Caco-2 (cell line): ENCODE measurements at regions not wholly inside any gene's neighbourhood (a gene's known extent, or its start where the extent isn't known, plus 50 kb on each side); places are given as distances from the start of the nearest gene placed in this dataset.

ENCODE experiments used
- BruUV-seq: library from RNA; stranded (reverse); fragments of 400-500 nt; replicated peaks from 2 replicates; lab custom pipeline; 2021; lab: Mats Ljungman, UMichigan
- CTCF ChIA-PET: fragments of 300-600 bp; sonication (Branson Sonifier 250); formaldehyde crosslinking; loops from one replicate; lab custom pipeline; 2022; ENCODE audit warnings: antibody characterized with exemption; lab: Charles Lee
- POLR2A ChIA-PET: fragments of 300-600 bp; sonication (Branson Sonifier 250); formaldehyde crosslinking; loops from one replicate; lab custom pipeline; 2022; ENCODE audit warnings: antibody characterized with exemption; lab: Charles Lee
- DNase-seq, 2 experiments: peaks; one replicate each; pipeline versions ENCODE4 v3.0.0 to v3.0.0-alpha.2; 2020 to 2022
- H3K27me3 ChIP-seq: replicated peaks from 2 replicates; pipeline ENCODE4 v1.6.0; 2011; ENCODE audit warnings: low read length; ENCODE audit not compliant: control insufficient read depth, insufficient read depth
- H3K36me3 ChIP-seq: 2 replicates; pipeline ENCODE4 v1.5.1; 2011; ENCODE audit warnings: low read length; ENCODE audit not compliant: control insufficient read depth, insufficient read depth
- H3K4me1 ChIP-seq: fragments of 250-450 bp; sonication (Bioruptor Pico); 2 replicates; pipeline ENCODE4 v1.5.1; 2020; ENCODE audit warnings: mild to moderate bottlenecking
- H3K4me3 ChIP-seq: 2 replicates; pipeline ENCODE4 v1.5.1; 2011; ENCODE audit warnings: low read depth, mild to moderate bottlenecking, control low read depth, low read length
- H3K9me3 ChIP-seq: fragments of 250-450 bp; sonication (Bioruptor Pico); 2 replicates; pipeline ENCODE4 v1.5.1; 2020; ENCODE audit warnings: mild to moderate bottlenecking, moderate library complexity
- H3K27ac Mint-ChIP-seq: one replicate; pipeline ENCODE4 v1.8.0; 2022; ENCODE audit warnings: mixed read lengths; ENCODE audit not compliant: unreplicated experiment
- H3K27me3 Mint-ChIP-seq: one replicate; pipeline ENCODE4 v1.8.0; 2022; ENCODE audit warnings: mixed read lengths; ENCODE audit not compliant: insufficient read depth, unreplicated experiment
- H3K36me3 Mint-ChIP-seq: one replicate; pipeline ENCODE4 v1.8.0; 2022; ENCODE audit warnings: mild to moderate bottlenecking, mixed read lengths; ENCODE audit not compliant: insufficient read depth, unreplicated experiment
- H3K4me1 Mint-ChIP-seq: one replicate; pipeline ENCODE4 v1.8.0; 2022; ENCODE audit warnings: low read depth, mixed read lengths; ENCODE audit not compliant: unreplicated experiment
- H3K4me3 Mint-ChIP-seq: one replicate; pipeline ENCODE4 v1.8.0; 2022; ENCODE audit warnings: mild to moderate bottlenecking, moderate library complexity, mixed read lengths; ENCODE audit not compliant: unreplicated experiment
- H3K9me3 Mint-ChIP-seq: one replicate; pipeline ENCODE4 v1.8.0; 2022; ENCODE audit warnings: mixed read lengths; ENCODE audit not compliant: unreplicated experiment
- CTCF ChIP-seq, 2 experiments: fragments of 200-600 bp in 1 of 2; IDR thresholded peaks; 1 replicate in 1 of 2; 2 replicates in 1 of 2; pipeline versions ENCODE4 v1.5.1 to v1.8.0; 2011 to 2022; ENCODE audit warnings: antibody characterized with exemption in 1 of 2, control low read depth in 1 of 2, inconsistent platforms in 1 of 2, low read depth in 1 of 2, low read length in 1 of 2, mild to moderate bottlenecking in 1 of 2, moderate library complexity in 1 of 2; ENCODE audit not compliant: insufficient read depth in 1 of 2, severe bottlenecking in 1 of 2, unreplicated experiment in 1 of 2
- intact Hi-C: fragments of 100-400 bp; cut with micrococcal nuclease; formaldehyde crosslinking; loops from one replicate; pipeline ENCODE4 v1.10.0; 2022; ENCODE audit not compliant: unreplicated experiment

- H3K27me3 Mint-ChIP-seq = no peaks in the 10 kb centered on the region
- intact Hi-C loops = no loop called here
- H3K4me1 Mint-ChIP-seq = no peaks in the 10 kb centered on the region
- H3K27ac Mint-ChIP-seq = no peak overlapping the region
- Histone ChIP-seq H3K4me1 (no peaks in the 10 kb centered on the region), H3K36me3 (no peaks in the 10 kb centered on the region), H3K27me3 (no peaks in the 10 kb centered on the region), H3K9me3 (no peaks in the 10 kb centered on the region), H3K4me3 (no peak overlapping the region)
- ChIA-PET POLR2A (no interaction called here), CTCF (no interaction called here)
- no peak overlapping the region for H3K4me3 Mint-ChIP-seq
- H3K9me3 Mint-ChIP-seq = no peaks in the 10 kb centered on the region
- BruUV-seq = no TSS peak
- no peak for DNase-seq
- no peaks in the 10 kb centered on the region for H3K36me3 Mint-ChIP-seq
- TF ChIP-seq CTCF (IDR thresholded peaks at IDR 0.05; ENCODE audit: insufficient read depth in 1 of 2, low read depth in 1 of 2, low read length in 1 of 2, severe bottlenecking in 1 of 2, unreplicated experiment in 1 of 2) = no peak
Measured at GRCh38 chr10:36488579-36488978, 636.8 kb upstream of the ANKRD30A start.

- no peak for TF ChIP-seq CTCF (IDR thresholded peaks at IDR 0.05; ENCODE audit: insufficient read depth in 1 of 2, low read depth in 1 of 2, low read length in 1 of 2, severe bottlenecking in 1 of 2, unreplicated experiment in 1 of 2)
- H3K9me3 Mint-ChIP-seq = no peaks in the 10 kb centered on the region
- ChIA-PET POLR2A (no interaction called here), CTCF (no interaction called here)
- Histone ChIP-seq H3K4me3 (no peak overlapping the region), H3K9me3 (peaks cover 3% of the 10 kb centered on the region; the same call in 1 of the 2 replicates), H3K36me3 (no peaks in the 10 kb centered on the region), H3K27me3 (no peaks in the 10 kb centered on the region), H3K4me1 (no peaks in the 10 kb centered on the region)
- H3K4me3 Mint-ChIP-seq = no peak overlapping the region
- no peak for DNase-seq
- no peaks in the 10 kb centered on the region for H3K4me1 Mint-ChIP-seq
- no peaks in the 10 kb centered on the region for H3K36me3 Mint-ChIP-seq
- no TSS peak for BruUV-seq
- intact Hi-C loops = no loop called here
- H3K27ac Mint-ChIP-seq = no peak overlapping the region
- H3K27me3 Mint-ChIP-seq = no peaks in the 10 kb centered on the region
Measured at GRCh38 chr10:36479073-36479472, 646.3 kb upstream of the ANKRD30A start.

GRCh38 chr10:36476399-36476798 is 649.0 kb upstream of the ANKRD30A start:
- H3K27ac Mint-ChIP-seq = no peak overlapping the region
- H3K27me3 ChIP-seq = no peaks in the 10 kb centered on the region
- BruUV-seq = no TSS peak
- ChIA-PET CTCF (no interaction called here), POLR2A (no interaction called here)
- no peak for TF ChIP-seq CTCF (IDR thresholded peaks at IDR 0.05; ENCODE audit: insufficient read depth in 1 of 2, low read depth in 1 of 2, low read length in 1 of 2, severe bottlenecking in 1 of 2, unreplicated experiment in 1 of 2)
- no peaks in the 10 kb centered on the region for H3K9me3 Mint-ChIP-seq
- DNase-seq = no peak
- intact Hi-C loops = no loop called here
- no peaks in the 10 kb centered on the region for H3K36me3 ChIP-seq
- no peaks in the 10 kb centered on the region for H3K27me3 Mint-ChIP-seq
- H3K4me1 Mint-ChIP-seq = no peaks in the 10 kb centered on the region
- no peaks in the 10 kb centered on the region for H3K36me3 Mint-ChIP-seq
- peaks cover 3% of the 10 kb centered on the region; the same call in 1 of the 2 replicates for H3K9me3 ChIP-seq
- H3K4me3 ChIP-seq = no peak overlapping the region
- H3K4me3 Mint-ChIP-seq = no peak overlapping the region
- H3K4me1 ChIP-seq = no peaks in the 10 kb centered on the region
